Stimulated activated naive B cell treated with anti-CD40 and anti-IgM and Interleukin-4, amounts not matched to agents 10 μg/mL and 1 μg/mL and 100 μg/mL, for 72 hours (primary cell): ENCODE measurements at regions not wholly inside any gene's neighbourhood (a gene's known extent, or its start where the extent isn't known, plus 50 kb on each side); places are given as distances from the start of the nearest gene placed in this dataset.

ENCODE experiments used
- ATAC-seq, 2 donors: fragments of 150-1000 bp; cut with Tn5 transposase; replicated peaks; 2 replicates each; pipeline ENCODE4 v1.10.0; 2021; ENCODE audit warnings: moderate library complexity in 1 of 2
- DNase-seq: peaks from one replicate; pipeline ENCODE4 v3.0.0; 2021
- H3K27ac Mint-ChIP-seq: one replicate; pipeline ENCODE4 v1.8.0; 2022; ENCODE audit warnings: mild to moderate bottlenecking, mixed read lengths
- H3K27me3 Mint-ChIP-seq, 2 donors: one replicate each; pipeline ENCODE4 v1.8.0; 2022; ENCODE audit warnings: mixed read lengths in 2 of 2
- H3K36me3 Mint-ChIP-seq, 2 donors: one replicate each; pipeline ENCODE4 v1.8.0; 2022; ENCODE audit warnings: mixed read lengths in 2 of 2, mild to moderate bottlenecking in 1 of 2
- H3K4me1 Mint-ChIP-seq, 2 donors: one replicate each; pipeline ENCODE4 v1.8.0; 2022; ENCODE audit warnings: mixed read lengths in 2 of 2, mild to moderate bottlenecking in 1 of 2
- H3K4me3 Mint-ChIP-seq, 2 donors: one replicate each; pipeline ENCODE4 v1.8.0; 2022; ENCODE audit warnings: mild to moderate bottlenecking in 2 of 2, mixed read lengths in 2 of 2, moderate library complexity in 1 of 2
- H3K9me3 Mint-ChIP-seq, 2 donors: one replicate each; pipeline ENCODE4 v1.8.0; 2022; ENCODE audit warnings: mixed read lengths in 2 of 2, mild to moderate bottlenecking in 1 of 2

DNA sequence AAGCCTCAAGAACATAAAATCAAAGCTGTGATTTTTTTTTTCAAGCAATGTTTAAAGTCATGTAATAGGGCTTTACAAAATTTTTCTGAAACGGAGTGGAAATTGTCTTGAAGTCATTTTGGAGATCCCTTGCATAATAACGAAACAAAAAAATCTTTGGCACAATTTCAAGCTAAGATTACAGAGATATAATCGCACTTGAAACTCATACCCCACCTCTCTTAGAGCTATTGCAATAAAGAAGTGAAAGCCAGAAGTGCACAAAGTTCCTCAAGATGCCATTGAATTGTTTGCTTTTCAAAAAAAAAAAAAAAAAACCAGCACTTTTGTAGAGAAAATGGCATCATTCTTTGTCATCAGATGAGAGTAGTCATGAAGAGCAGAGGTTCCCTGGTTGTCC is 152.3 kb downstream of the PAX3 start:
- Mint-ChIP-seq H3K4me3 (no peak overlapping the region), H3K27ac (no peak overlapping the region), H3K9me3 (peaks cover 0 to 3% of the 10 kb centered on the region in 2 donors), H3K4me1 (no peaks in the 10 kb centered on the region), H3K27me3 (no peaks in the 10 kb centered on the region), H3K36me3 (no peaks in the 10 kb centered on the region)
- DNase-seq (no peak), ATAC-seq (no peak)

DNA sequence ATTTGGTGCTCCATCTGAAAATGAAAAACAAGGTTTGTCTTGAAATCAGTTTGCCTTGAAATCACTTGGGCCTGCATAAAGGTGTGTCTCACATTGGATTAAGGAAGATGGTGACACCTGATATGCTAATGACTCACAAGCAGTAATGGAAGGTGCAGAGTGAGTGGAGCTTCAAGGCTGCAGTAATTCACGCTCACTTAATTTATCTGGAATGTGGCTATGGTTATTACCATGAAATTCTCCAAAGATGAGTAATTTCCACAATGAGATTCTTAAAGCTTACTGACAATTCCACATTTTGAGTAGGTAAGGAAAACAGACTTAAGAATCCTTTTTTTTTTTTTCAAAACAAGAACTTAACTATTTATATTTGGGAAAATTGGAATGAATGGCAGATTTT is 156.8 kb downstream of the PAX3 start:
- DNase-seq = no peak
- H3K4me3 Mint-ChIP-seq = no peak overlapping the region
- H3K36me3 Mint-ChIP-seq = no peaks in the 10 kb centered on the region
- H3K27me3 Mint-ChIP-seq = no peaks in the 10 kb centered on the region
- H3K9me3 Mint-ChIP-seq = peaks cover under 1 to 5% of the 10 kb centered on the region in 2 donors
- H3K27ac Mint-ChIP-seq = no peak overlapping the region
- ATAC-seq = no peak
- no peaks in the 10 kb centered on the region for H3K4me1 Mint-ChIP-seq

DNA sequence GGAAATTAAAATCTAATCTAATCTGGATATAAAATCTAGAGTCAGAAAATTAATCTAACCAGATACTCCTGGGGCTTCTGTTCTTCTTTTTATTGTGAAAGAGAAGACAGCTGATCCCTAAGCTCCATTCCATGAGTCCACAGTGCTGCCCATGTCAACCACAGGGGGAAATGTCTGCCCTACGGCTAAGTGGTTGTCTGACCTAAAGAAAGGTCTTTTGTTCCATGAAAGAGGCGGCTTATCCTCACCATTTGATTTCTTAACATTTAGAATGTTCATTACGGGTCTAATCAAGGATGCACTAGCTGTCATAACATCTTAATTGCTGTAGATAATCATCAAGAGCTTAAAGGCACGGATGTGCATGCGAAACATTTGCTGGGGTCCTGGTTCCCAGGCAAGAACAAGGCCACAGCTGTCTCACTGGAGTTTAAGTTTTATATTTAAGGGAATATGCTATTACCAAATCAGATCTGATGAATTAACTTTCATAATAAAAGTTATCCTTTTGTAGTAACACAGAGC is 162.6 kb downstream of the PAX3 start:
- H3K27me3 Mint-ChIP-seq = no peaks in the 10 kb centered on the region
- no peak overlapping the region for H3K27ac Mint-ChIP-seq
- no peaks in the 10 kb centered on the region for H3K4me1 Mint-ChIP-seq
- peaks cover 10 to 13% of the 10 kb centered on the region in 2 donors for H3K9me3 Mint-ChIP-seq
- no peak overlapping the region for H3K4me3 Mint-ChIP-seq
- ATAC-seq (no peak), DNase-seq (no peak)
- no peaks in the 10 kb centered on the region for H3K36me3 Mint-ChIP-seq

DNA sequence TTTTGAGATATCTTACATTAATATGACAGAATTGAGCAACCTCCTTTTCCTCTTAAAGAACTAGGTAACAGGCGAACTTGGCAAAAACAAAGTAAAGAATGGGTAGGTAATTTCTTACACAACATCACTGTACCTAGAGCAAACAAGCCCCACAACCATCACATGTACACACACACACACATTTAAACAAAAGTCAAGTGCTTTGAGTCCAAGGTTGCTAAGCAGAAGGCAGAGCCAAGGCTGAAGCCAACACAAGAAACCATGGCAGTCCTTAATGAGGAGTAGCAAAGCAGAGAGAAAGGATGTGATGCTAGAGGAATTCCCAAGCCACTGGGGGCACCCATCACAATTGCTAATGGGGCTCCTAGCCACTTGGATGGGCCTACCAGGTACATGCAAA is 164.1 kb downstream of the PAX3 start:
- peaks cover 10 to 13% of the 10 kb centered on the region in 2 donors for H3K9me3 Mint-ChIP-seq
- no peak overlapping the region for H3K4me3 Mint-ChIP-seq
- no peaks in the 10 kb centered on the region for H3K36me3 Mint-ChIP-seq
- no peak for DNase-seq
- no peaks in the 10 kb centered on the region for H3K27me3 Mint-ChIP-seq
- no peaks in the 10 kb centered on the region for H3K4me1 Mint-ChIP-seq
- ATAC-seq = no peak
- H3K27ac Mint-ChIP-seq = no peak overlapping the region

DNA sequence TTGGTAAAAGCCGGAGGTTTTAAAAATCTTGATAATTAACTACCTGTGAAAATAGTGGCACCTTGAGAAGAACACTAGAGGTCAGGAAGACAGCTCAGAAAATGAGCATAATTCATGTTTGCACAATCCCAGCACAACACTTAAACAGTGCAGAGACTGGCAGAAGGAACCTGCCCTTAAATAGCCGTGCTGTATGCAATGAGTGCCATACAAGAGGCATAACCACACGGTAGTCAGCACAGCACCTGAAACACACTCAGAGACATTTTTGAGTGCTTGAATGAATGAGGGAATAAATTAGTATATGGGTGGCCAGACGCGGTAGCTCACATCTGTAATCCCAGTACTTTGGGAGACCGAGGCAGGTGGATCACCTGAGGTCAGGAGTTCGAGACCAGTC is 164.9 kb downstream of the PAX3 start:
- Mint-ChIP-seq H3K27ac (no peak overlapping the region), H3K9me3 (peaks cover 10 to 13% of the 10 kb centered on the region in 2 donors), H3K4me3 (no peak overlapping the region), H3K36me3 (no peaks in the 10 kb centered on the region), H3K4me1 (no peaks in the 10 kb centered on the region), H3K27me3 (no peaks in the 10 kb centered on the region)
- DNase-seq (no peak), ATAC-seq (no peak)

DNA sequence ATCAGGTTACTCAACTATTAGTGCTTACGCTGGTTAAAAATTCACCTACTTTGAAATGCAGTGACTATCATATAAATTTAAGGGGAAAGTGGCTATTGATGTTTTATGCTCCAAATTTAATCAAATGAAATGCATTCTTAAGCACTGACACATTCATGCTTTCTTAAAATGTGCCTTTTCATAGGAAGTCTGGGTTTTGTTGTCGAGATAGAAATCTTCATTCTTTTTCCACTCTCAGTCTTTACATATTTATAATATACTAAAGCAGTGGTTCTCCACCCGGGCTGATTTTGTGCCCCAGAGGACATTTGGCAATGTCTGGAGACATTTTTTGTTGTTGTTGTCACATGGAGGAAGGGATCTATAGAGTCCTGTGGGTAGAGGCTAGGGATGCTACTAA is 167.9 kb downstream of the PAX3 start:
- Mint-ChIP-seq H3K36me3 (no peaks in the 10 kb centered on the region), H3K4me1 (no peaks in the 10 kb centered on the region), H3K27ac (no peak overlapping the region), H3K9me3 (peaks cover 2 to 7% of the 10 kb centered on the region in 2 donors), H3K27me3 (no peaks in the 10 kb centered on the region), H3K4me3 (no peak overlapping the region)
- no peak for ATAC-seq
- DNase-seq = no peak

DNA sequence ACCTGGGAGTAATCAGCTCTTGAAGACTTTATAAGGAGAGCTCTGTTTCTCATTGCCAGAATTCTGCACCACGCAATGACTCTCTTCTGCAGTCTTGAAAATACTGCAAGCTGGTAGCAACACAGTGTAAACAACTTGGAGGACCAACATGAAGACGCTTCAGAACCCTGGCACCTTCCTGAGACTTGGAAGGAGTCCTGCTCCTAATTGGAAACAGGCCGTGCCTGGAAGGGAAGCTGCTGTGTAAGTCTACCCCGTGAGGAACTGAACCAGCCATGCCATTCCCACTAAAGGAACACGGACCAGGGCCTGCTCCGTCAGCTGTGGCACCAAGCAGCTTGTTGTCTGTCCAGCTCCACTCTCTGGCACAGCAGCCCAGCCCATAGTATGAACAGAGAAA is 171.1 kb downstream of the PAX3 start:
- H3K36me3 Mint-ChIP-seq = no peaks in the 10 kb centered on the region
- H3K27me3 Mint-ChIP-seq = no peaks in the 10 kb centered on the region
- no peak overlapping the region for H3K27ac Mint-ChIP-seq
- no peak for DNase-seq
- peaks cover 0 to 3% of the 10 kb centered on the region in 2 donors for H3K9me3 Mint-ChIP-seq
- H3K4me3 Mint-ChIP-seq = no peak overlapping the region
- H3K4me1 Mint-ChIP-seq = no peaks in the 10 kb centered on the region
- ATAC-seq = no peak

DNA sequence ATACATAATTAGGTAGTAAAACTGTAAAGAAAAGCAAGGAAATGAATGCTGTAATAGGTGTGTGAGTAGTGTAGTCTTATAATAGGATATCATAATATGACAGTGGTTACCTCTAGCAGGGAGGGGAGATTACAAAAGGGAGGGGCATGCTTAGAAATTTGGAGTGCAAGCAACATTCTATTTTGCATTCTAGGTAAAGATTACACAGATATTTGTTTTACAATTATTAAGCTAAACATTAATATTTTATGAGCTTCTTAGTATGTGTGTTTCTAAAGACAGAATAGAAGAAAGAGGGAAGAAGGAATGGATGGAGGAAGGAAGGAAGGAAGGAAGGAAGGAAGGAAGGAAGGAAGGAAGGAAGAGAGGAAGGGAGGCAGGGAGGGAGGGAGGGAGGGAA is 177.9 kb downstream of the PAX3 start:
- Mint-ChIP-seq H3K9me3 (peaks cover 0 to 2% of the 10 kb centered on the region in 2 donors), H3K4me1 (no peaks in the 10 kb centered on the region), H3K36me3 (no peaks in the 10 kb centered on the region), H3K4me3 (no peak overlapping the region), H3K27ac (no peak overlapping the region), H3K27me3 (no peaks in the 10 kb centered on the region)
- no peak for ATAC-seq
- no peak for DNase-seq

DNA sequence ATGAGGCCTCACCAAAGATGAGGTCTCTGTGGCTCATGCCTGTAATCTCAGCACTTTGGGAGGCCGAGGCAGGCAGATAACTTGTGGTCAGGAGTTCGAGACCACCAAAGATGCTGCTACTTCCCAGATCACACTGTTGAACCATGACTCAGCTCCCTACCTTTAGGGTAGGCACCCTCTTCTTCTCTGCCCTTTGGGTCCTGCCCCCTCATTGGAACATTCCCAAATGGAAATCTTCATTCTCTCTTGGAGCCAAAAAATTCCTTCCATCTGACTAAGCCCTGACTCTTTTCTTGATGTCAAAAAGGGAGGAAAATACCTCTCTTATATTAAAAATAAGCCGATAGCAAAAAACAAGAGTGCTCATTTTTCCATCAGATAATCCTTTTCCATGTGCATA is 183.5 kb downstream of the PAX3 start:
- Mint-ChIP-seq H3K27ac (no peak overlapping the region), H3K9me3 (peaks cover 3 to 4% of the 10 kb centered on the region in 2 donors), H3K4me1 (no peaks in the 10 kb centered on the region), H3K27me3 (no peaks in the 10 kb centered on the region), H3K4me3 (no peak overlapping the region), H3K36me3 (no peaks in the 10 kb centered on the region)
- DNase-seq (no peak), ATAC-seq (no peak)

DNA sequence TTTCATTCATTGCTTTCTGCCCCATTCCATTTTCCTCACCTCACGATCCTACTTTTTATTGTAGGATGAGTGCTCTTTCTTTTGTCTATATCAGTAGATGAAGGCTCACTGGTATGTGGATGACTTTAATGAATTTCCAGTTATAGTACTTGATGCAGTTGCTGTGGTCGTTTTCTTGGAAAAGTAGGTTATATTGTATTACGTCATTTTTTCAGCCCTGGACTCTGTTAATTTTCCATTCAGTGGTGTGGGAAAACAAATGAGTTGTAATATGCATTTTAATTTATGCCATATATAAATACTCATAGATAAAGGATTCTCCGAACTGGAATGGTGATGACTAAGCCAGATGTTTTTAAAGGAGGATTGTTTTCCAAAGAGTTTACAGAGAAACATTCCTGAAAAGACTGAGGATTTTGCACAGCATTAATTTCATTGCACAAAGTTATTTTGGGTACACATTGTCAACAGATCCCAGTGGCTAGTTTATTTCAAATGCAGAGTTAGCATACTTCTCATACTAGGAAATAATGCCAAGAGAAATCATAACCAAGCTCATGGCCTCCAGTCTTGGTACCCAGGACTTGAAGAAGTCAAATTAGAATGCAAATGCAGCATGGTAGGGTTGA is 189.7 kb downstream of the PAX3 start:
- H3K9me3 Mint-ChIP-seq = no peaks in the 10 kb centered on the region
- no peaks in the 10 kb centered on the region for H3K27me3 Mint-ChIP-seq
- ATAC-seq (no peak), DNase-seq (no peak)
- H3K4me1 Mint-ChIP-seq = no peaks in the 10 kb centered on the region
- no peak overlapping the region for H3K27ac Mint-ChIP-seq
- H3K4me3 Mint-ChIP-seq = no peak overlapping the region
- no peaks in the 10 kb centered on the region for H3K36me3 Mint-ChIP-seq

DNA sequence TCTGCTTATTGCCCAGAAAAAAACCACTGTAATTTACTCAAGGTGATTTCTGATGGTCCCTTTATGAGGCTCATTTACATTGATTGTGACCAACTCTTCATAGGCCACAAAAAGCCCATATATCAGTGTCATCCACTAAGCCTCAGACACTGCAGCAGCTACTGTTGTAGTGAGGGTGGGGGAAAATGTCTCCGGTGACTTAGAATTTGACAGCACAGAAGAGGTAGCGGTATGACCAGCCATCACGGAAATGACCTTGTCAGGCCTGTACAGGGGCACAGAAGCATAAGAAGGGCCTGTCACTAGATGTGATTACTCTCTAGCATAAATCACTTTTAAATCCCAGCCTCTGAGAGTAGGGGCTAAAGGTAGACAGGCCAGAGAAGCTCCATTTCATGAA is 190.3 kb downstream of the PAX3 start:
- no peaks in the 10 kb centered on the region for H3K36me3 Mint-ChIP-seq
- no peak for DNase-seq
- no peaks in the 10 kb centered on the region for H3K4me1 Mint-ChIP-seq
- H3K27me3 Mint-ChIP-seq = no peaks in the 10 kb centered on the region
- H3K4me3 Mint-ChIP-seq = no peak overlapping the region
- H3K9me3 Mint-ChIP-seq = no peaks in the 10 kb centered on the region
- H3K27ac Mint-ChIP-seq = no peak overlapping the region
- ATAC-seq = no peak

DNA sequence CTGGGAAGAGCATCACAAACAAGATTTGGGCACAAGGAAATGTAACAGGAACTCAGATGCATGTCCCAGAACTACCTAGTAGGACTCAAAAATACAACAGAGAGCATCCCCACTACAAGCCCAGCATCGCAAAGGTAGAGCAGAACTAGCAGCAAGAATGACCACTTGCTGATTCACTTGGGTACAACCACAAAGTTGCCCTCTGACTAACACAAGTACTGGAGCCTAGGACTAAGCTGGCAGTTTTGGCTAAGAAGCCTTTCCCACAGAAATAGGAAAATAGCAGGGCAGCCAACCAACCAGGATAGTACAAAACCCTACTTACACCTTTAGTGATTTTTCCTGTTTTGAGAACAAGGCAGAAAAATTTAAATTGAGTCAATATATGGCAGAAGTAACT is 193.8 kb downstream of the PAX3 start:
- Mint-ChIP-seq H3K4me3 (no peak overlapping the region), H3K36me3 (no peaks in the 10 kb centered on the region), H3K27me3 (no peaks in the 10 kb centered on the region), H3K27ac (no peak overlapping the region), H3K9me3 (no peaks in the 10 kb centered on the region), H3K4me1 (no peaks in the 10 kb centered on the region)
- DNase-seq = no peak
- no peak for ATAC-seq

DNA sequence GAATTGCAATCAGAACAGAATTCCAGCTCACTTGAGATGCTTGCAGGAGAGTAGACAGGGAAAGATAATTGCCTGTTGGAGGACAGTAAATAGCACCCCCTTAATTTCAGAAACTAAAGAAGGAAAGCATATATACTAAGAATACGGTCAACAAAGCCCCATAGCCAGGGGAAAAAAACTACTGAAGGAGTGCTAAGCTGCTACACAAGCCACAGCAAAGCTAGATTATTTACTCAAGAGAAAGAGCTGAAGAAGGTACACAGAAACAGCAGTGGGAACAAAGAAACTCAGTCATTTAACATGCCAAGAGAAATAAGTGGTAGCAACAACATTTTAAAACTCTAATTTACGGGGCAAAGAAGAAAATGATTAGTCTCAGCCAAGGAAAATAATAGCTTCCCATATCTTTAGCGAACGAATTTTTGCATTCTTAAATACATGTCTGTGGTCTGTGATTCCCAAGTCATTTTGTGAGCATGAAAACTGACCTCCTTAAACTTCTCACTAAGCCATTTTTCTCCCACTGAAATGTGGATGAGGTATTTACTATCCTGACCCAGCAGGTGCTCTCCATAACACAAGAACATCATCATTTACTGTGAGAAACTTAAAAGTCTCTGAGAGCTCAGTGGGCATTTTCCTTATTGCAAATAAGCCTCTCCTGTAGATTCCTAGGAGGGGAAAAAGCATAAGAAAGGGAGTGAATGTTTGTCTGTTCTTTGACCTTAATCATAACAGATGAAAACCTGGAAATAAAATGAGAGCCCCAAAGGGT is 196.0 kb downstream of the PAX3 start:
- DNase-seq = no peak
- no peaks in the 10 kb centered on the region for H3K27me3 Mint-ChIP-seq
- no peaks in the 10 kb centered on the region for H3K36me3 Mint-ChIP-seq
- no peak overlapping the region for H3K27ac Mint-ChIP-seq
- no peak for ATAC-seq
- H3K4me1 Mint-ChIP-seq = no peaks in the 10 kb centered on the region
- H3K4me3 Mint-ChIP-seq = no peak overlapping the region
- peaks cover 0 to 1% of the 10 kb centered on the region in 2 donors for H3K9me3 Mint-ChIP-seq

DNA sequence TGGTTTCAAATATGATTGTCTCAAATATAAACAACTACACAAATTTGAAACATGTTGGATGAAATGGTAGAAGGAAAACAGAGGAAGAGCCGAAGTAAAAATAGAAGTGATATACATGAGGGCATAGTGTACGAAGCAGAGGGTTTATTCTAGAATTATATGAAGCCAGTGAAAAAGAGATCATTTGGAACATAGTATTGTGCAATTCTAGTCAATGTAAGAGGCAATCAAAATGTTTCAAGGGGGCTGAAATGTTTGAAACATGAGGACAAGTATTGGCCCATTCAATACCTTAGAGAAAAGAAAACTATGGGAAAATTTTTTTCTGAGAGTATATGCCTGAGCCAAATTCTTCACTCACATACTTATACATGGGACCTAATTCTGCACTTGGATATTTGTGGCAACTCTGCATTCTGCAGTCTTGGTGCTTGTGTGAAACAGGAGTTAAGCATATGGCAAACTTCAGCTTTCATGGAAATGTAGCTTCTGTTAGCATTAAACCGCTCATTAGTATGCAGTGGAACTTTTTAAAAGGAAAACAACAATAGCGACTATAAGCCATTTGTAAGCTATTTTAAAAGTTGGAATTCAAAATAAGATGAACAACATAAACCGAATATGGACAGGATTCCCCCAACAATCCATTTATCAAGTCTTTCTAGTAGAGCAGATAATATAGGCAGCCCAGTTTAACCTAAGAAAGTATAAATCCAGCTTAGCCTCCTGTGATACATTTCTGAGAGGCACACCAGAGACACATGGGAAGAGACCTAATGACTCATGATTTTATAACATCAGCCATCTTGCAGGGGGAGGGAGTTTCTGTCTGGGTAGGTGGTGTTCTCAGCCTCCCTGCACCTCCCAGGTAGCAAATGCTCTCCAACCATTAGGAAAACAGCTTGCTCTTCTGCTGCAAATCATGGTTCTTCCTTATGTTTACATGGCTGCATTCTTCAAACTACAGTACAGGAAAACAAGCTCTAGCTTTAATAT is 197.8 kb downstream of the PAX3 start:
- Mint-ChIP-seq H3K9me3 (peaks cover 0 to 1% of the 10 kb centered on the region in 2 donors), H3K27me3 (no peaks in the 10 kb centered on the region), H3K36me3 (no peaks in the 10 kb centered on the region), H3K4me3 (no peak overlapping the region), H3K27ac (no peak overlapping the region), H3K4me1 (no peaks in the 10 kb centered on the region)
- ATAC-seq (no peak), DNase-seq (no peak)
